ENCODE measurements at regions not wholly inside any gene's neighbourhood (a gene's known extent, or its start where the extent isn't known, plus 50 kb on each side); places are given as distances from the start of the nearest gene placed in this dataset.

GRCh38 chr9:12204512-12204911 is 488.7 kb upstream of the TYRP1 start:
- no peak overlapping the region for H3K4me3 ChIP-seq (ENCODE audit: low read depth, low read length)
- TF ChIP-seq CTCF (IDR thresholded peaks at IDR 0.05; ENCODE audit: insufficient read depth, low read depth, low read length): no peak
- no peak for DNase-seq (ENCODE audit: low read depth)

- TF ChIP-seq CTCF (IDR thresholded peaks at IDR 0.05; ENCODE audit: insufficient read depth, low read depth, low read length): no peak
- H3K4me3 ChIP-seq (ENCODE audit: low read depth, low read length): no peak overlapping the region
- DNase-seq (ENCODE audit: low read depth): no peak
Measured at GRCh38 chr9:12212860-12213259, 480.3 kb upstream of the TYRP1 start.

GRCh38 chr9:12221470-12221869 is 471.7 kb upstream of the TYRP1 start:
- no peak for DNase-seq (ENCODE audit: low read depth)
- TF ChIP-seq CTCF (IDR thresholded peaks at IDR 0.05; ENCODE audit: insufficient read depth, low read depth, low read length): no peak
- no peak overlapping the region for H3K4me3 ChIP-seq (ENCODE audit: low read depth, low read length)

- H3K4me3 ChIP-seq (ENCODE audit: low read depth, low read length): no peak overlapping the region
- TF ChIP-seq CTCF (IDR thresholded peaks at IDR 0.05; ENCODE audit: insufficient read depth, low read depth, low read length): no peak
- DNase-seq (ENCODE audit: low read depth): no peak
Measured at GRCh38 chr9:12224449-12224848, 468.7 kb upstream of the TYRP1 start.

GRCh38 chr9:12230708-12231107 is 462.5 kb upstream of the TYRP1 start:
- no peak for TF ChIP-seq CTCF (IDR thresholded peaks at IDR 0.05; ENCODE audit: insufficient read depth, low read depth, low read length)
- no peak overlapping the region for H3K4me3 ChIP-seq (ENCODE audit: low read depth, low read length)
- no peak for DNase-seq (ENCODE audit: low read depth)

GRCh38 chr9:12231832-12232231 is 461.4 kb upstream of the TYRP1 start:
- no peak for DNase-seq (ENCODE audit: low read depth)
- TF ChIP-seq CTCF (IDR thresholded peaks at IDR 0.05; ENCODE audit: insufficient read depth, low read depth, low read length): no peak
- H3K4me3 ChIP-seq (ENCODE audit: low read depth, low read length): no peak overlapping the region

- no peak overlapping the region for H3K4me3 ChIP-seq (ENCODE audit: low read depth, low read length)
- TF ChIP-seq CTCF (IDR thresholded peaks at IDR 0.05; ENCODE audit: insufficient read depth, low read depth, low read length): no peak
- no peak for DNase-seq (ENCODE audit: low read depth)
Measured at GRCh38 chr9:12232836-12233235, 460.3 kb upstream of the TYRP1 start.
